Activated naive CD4-positive, alpha-beta T cell treated with anti-CD3 and anti-CD28 coated beads, Interleukin-2, amount 10 ng/mL, durations not matched to agents 7 days and 5 days (primary cell): ENCODE measurements at regions not wholly inside any gene's neighbourhood (a gene's known extent, or its start where the extent isn't known, plus 50 kb on each side); places are given as distances from the start of the nearest gene placed in this dataset.

Experiments
- CTCF ChIA-PET: fragments of 350-600 bp; sonication (Branson Sonifier 250); formaldehyde crosslinking; loops from one replicate; lab custom pipeline; 2021; ENCODE audit warnings: antibody characterized with exemption; lab: Charles Lee
- DNase-seq: peaks from one replicate; pipeline ENCODE4 v3.0.0-alpha.2; 2020
- H3K27ac Mint-ChIP-seq: one replicate; pipeline ENCODE4 v1.8.0; 2021; ENCODE audit warnings: mild to moderate bottlenecking, moderate library complexity, mixed read lengths
- H3K27me3 Mint-ChIP-seq: one replicate; pipeline ENCODE4 v1.8.0; 2021; ENCODE audit warnings: mild to moderate bottlenecking, mixed read lengths
- H3K36me3 Mint-ChIP-seq: one replicate; pipeline ENCODE4 v1.8.0; 2021; ENCODE audit warnings: mixed read lengths
- H3K4me1 Mint-ChIP-seq: one replicate; pipeline ENCODE4 v1.8.0; 2021; ENCODE audit warnings: mixed read lengths
- H3K4me3 Mint-ChIP-seq: one replicate; pipeline ENCODE4 v1.8.0; 2021; ENCODE audit warnings: mild to moderate bottlenecking, moderate library complexity, mixed read lengths
- H3K9me3 Mint-ChIP-seq: one replicate; pipeline ENCODE4 v1.8.0; 2021; ENCODE audit warnings: mixed read lengths

DNA sequence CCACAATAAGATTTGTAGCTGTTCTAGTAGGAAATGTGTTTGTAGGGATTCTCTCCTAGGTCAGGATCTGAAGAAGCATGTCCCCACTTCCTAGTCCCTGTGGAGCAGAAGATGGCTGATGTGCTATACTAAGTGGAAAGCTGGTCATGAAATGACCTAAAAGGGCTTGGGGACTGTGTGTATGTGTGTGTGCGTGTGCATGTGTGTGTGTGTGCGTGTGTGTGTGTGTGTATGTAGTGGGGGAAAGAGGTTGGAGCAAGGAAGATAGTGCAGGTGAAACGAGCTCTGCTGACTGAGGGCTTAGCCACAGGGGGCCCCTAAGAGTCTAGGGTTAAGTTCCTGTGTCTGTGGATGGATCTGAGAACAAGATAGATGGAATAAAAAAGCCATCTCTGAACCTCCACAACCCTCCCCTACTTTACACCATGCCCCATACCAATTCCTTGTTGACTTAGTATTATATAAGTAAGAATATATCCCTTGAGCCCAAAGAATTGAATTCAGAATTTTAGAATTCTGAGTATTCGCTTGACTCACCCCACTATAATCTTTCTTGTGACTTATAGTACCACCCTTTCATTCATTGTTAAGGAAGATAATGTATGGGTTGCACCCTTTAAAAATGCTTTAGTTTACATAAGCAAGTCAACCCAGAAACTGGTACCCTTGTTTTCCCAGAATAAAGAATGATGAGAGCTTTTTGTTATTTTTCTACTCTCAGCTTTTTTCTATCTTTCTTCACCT is 96.1 kb downstream of the RPL22L1 start:
- no peaks in the 10 kb centered on the region for H3K4me1 Mint-ChIP-seq

DNA sequence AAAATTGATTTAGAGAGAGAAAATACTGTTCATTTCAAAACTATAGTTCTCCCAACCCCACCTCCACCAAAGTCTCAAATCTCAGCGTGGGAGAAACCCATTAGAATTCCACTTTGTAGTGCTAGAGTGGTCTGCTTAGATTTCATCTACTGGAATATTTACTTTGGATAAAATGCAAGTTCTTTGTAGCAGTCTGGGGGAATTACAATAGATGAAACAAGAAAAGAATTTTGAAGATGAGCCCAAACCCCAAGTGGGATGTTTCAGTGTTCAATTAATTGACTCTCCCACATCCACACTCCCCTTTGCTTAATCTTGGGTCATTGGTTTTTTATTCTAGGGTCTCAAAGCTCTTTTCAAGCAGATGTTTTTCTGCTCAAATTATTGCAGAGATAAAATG is 97.8 kb downstream of the RPL22L1 start:
- H3K9me3 Mint-ChIP-seq: no peaks in the 10 kb centered on the region
- H3K27ac Mint-ChIP-seq: no peak overlapping the region
- no peak overlapping the region for H3K4me3 Mint-ChIP-seq
- DNase-seq: no peak
- H3K36me3 Mint-ChIP-seq: no peaks in the 10 kb centered on the region
- peaks cover 3% of the 10 kb centered on the region for H3K27me3 Mint-ChIP-seq
- CTCF ChIA-PET: no interaction called here
- no peaks in the 10 kb centered on the region for H3K4me1 Mint-ChIP-seq

More for the DNA sequence above, 96.1 kb downstream of the RPL22L1 start:
- Mint-ChIP-seq H3K9me3 (no peaks in the 10 kb centered on the region), H3K27ac (no peak overlapping the region), H3K4me3 (no peak overlapping the region), H3K36me3 (no peaks in the 10 kb centered on the region), H3K27me3 (peaks cover 3% of the 10 kb centered on the region)
- no peak for DNase-seq
- CTCF ChIA-PET: no interaction called here

DNA sequence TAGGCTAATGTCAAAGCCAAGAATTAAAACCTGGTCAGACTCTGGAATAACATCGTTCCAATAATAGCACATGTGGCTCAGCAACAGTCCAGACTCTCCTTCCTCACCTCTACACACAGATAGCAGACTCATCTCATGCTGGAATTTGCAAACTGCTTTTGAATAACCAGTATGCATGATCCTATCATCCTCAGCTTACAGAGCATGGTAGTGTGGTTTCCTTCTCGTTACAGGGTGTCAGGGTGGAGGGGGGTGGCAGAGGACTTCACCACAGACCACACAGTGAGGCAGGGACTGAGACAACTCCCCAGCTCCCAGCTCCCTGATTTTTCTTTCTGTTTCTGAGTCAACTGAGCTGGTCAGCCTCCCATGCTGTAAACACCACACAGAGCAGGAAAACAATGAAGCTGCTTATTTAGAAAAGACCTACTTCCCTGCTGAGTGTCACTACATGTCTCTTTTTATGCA is 101.6 kb downstream of the RPL22L1 start:
- CTCF ChIA-PET: interaction anchor here (1.2 kb wide), 1 partner anchor 44 kb away, joined by 5 read pairs; no protein-coding TSS in a partner anchor
- Mint-ChIP-seq H3K4me3 (no peak overlapping the region), H3K27ac (no peak overlapping the region), H3K9me3 (no peaks in the 10 kb centered on the region), H3K27me3 (no peaks in the 10 kb centered on the region), H3K4me1 (no peaks in the 10 kb centered on the region), H3K36me3 (no peaks in the 10 kb centered on the region)
- DNase-seq: no peak

DNA sequence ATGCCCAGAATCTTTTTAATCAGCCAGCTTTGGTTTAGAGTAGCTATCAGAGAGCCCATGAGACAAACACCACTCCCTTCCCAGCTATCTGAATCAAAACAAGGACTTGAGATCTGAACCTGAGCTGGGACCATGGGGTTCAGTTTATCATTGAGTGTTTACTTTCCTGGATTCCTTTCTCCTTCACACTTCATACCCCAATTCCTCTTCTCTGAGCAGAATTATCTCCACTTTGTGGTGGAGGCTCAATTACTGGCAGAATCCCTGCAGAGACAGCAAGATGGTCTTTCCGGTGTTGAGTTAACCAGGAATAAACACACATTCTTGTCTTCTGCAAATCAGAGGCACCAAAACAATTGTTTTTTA is 102.4 kb downstream of the RPL22L1 start:
- no peak for DNase-seq
- H3K36me3 Mint-ChIP-seq: no peaks in the 10 kb centered on the region
- H3K9me3 Mint-ChIP-seq: no peaks in the 10 kb centered on the region
- no peaks in the 10 kb centered on the region for H3K27me3 Mint-ChIP-seq
- H3K4me3 Mint-ChIP-seq: no peak overlapping the region
- no peak overlapping the region for H3K27ac Mint-ChIP-seq
- H3K4me1 Mint-ChIP-seq: no peaks in the 10 kb centered on the region
- CTCF ChIA-PET: no interaction called here

DNA sequence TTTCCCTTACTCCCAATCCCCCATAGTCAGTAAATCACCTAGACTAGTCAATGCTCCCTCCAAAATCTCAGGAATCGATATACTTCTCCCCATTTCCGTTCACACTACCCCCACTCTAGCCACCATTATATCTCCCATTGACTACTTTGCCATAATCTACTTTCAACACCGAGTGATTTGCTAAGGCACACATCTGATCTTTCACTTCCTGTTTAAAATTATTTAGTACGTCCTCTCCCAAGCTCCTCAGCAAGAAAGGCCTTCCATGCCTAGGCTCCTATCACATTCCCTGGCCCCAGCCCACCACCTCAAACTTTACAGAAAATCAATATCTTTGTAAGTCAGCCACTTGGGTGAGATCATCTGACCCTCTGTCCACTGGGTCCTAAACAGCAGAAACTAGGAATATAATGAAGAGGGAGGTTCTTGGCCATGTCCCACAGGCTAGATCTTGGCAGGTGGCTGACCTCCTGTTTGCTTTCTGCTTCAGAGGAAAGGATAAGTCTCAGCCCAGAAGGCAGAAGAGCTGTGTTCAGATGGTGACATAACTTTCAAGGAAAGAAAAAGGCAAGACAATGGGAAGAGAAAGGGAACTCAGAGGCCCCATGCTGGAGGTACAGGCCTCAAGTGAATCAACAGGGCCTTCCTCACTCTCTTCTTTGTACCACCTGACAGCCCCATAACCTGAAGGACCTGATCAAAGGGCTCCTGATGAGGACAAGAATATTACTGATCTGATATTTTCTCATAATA is 103.0 kb downstream of the RPL22L1 start:
- no peaks in the 10 kb centered on the region for H3K36me3 Mint-ChIP-seq
- no peak overlapping the region for H3K4me3 Mint-ChIP-seq
- DNase-seq: no peak
- H3K27me3 Mint-ChIP-seq: no peaks in the 10 kb centered on the region
- CTCF ChIA-PET: no interaction called here
- H3K9me3 Mint-ChIP-seq: no peaks in the 10 kb centered on the region
- no peak overlapping the region for H3K27ac Mint-ChIP-seq
- no peaks in the 10 kb centered on the region for H3K4me1 Mint-ChIP-seq

DNA sequence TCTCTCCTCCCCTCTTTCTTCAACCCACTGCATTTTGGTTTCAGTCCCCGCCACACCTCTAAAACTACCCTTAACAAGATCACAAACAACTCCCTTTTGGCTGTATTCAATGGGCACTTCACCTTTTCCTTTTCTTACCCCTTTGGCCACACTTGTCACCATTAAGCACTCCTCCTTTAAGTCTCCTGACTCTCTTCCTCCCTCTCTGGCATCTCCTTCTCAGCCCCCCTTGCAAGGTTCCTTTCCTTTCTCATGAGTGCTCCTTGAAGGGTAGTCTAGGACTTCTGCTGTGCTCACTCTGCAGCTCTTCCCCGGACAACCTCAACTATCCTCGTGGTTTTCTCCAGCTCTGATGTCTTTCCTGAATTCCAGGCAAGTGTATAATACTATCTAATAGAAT is 103.7 kb downstream of the RPL22L1 start:
- H3K36me3 Mint-ChIP-seq: no peaks in the 10 kb centered on the region
- no peak overlapping the region for H3K4me3 Mint-ChIP-seq
- no peak for DNase-seq
- CTCF ChIA-PET: no interaction called here
- H3K27ac Mint-ChIP-seq: no peak overlapping the region
- H3K27me3 Mint-ChIP-seq: no peaks in the 10 kb centered on the region
- H3K9me3 Mint-ChIP-seq: no peaks in the 10 kb centered on the region
- no peaks in the 10 kb centered on the region for H3K4me1 Mint-ChIP-seq

DNA sequence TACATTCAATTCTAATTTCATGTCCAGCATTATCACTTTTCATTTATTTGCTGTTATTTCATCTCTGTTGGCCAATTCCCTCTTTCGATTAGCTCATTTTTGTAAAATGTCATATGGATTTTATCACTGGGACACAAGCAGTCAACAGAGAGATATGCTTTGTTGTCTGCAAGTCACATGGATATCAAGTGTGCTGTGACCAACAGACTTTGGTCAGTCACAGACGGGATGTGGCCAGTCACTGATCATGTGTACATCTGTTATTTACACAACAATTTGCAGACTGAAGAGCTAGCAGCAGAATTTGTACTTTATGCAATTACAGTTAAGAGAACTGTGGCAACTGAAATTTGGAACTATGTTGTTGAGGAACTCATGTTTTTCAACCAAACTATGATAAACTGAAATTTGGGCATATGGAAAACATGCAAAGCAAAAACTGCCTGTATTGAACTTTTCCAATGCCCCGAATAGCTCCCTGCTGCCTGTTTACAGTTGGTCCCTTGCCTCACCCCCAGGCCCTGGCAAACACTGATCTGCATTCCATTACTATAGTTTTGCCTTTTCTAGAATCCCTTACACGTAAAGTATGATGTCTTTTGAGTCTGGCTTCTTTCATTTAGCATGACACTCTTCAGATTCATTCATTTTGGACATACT is 104.4 kb downstream of the RPL22L1 start:
- Mint-ChIP-seq H3K9me3 (no peaks in the 10 kb centered on the region), H3K4me1 (no peaks in the 10 kb centered on the region), H3K4me3 (no peak overlapping the region), H3K27me3 (no peaks in the 10 kb centered on the region), H3K27ac (no peak overlapping the region), H3K36me3 (no peaks in the 10 kb centered on the region)
- CTCF ChIA-PET: no interaction called here
- no peak for DNase-seq

DNA sequence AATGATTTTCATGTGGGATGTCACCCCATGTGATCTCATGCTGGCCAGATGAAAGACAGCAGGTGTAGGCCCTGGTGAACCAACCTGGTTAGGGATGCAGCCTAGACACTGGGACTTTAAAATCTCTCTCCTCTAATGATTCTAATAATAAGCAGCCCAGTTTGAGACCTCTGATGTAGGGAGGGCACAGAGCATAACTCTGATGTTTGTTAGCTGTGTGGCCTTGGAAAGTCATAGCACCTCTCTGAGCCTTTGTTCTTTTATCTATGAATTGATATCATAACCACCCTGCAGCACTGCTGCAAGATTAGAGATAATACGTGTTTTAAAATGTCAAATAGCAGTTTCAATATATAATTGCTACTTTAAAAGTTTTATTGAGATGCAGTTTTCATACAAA is 106.0 kb downstream of the RPL22L1 start:
- H3K27me3 Mint-ChIP-seq: no peaks in the 10 kb centered on the region
- no peak for DNase-seq
- no peak overlapping the region for H3K27ac Mint-ChIP-seq
- no peak overlapping the region for H3K4me3 Mint-ChIP-seq
- no peaks in the 10 kb centered on the region for H3K9me3 Mint-ChIP-seq
- no peaks in the 10 kb centered on the region for H3K36me3 Mint-ChIP-seq
- CTCF ChIA-PET: no interaction called here
- no peaks in the 10 kb centered on the region for H3K4me1 Mint-ChIP-seq

DNA sequence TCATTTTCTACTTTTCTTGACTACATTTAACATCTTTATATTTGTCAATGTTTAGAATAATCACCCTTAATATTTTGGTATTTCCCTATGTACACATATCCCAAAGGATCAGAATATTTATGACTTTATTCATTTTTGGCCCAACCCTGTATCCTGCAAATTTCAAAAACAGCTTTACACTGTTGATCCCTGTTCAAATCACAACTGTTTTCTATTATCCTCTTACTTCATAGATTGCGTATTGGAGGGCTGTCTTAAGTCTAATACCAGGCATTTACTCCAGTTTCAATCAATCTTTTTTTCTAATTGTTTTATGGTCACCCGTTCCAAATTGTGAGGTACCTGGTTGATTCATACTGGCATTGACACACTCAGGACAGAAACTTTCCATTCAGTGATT is 107.9 kb downstream of the RPL22L1 start:
- no peaks in the 10 kb centered on the region for H3K27me3 Mint-ChIP-seq
- H3K4me1 Mint-ChIP-seq: no peaks in the 10 kb centered on the region
- CTCF ChIA-PET: no interaction called here
- no peak overlapping the region for H3K4me3 Mint-ChIP-seq
- DNase-seq: no peak
- no peaks in the 10 kb centered on the region for H3K36me3 Mint-ChIP-seq
- H3K9me3 Mint-ChIP-seq: no peaks in the 10 kb centered on the region
- no peak overlapping the region for H3K27ac Mint-ChIP-seq

DNA sequence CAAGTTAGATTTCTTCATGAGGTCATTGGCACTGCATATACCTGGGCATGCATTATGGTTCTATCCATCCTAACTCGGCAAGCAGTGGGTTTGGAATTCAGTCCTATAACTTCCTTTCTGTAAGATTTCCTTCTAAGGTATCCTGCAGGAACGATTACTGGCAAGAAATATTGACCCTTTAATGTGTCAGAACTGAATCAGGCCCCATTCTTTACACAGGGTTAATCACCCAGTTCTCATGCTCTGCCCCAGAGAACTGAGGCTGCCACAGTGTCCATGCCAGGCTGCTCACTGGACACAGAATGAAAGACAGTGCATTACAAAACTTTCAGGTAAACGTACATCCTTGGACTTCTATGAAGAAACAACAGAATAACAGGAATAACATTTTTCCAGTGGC is 108.9 kb downstream of the RPL22L1 start:
- H3K4me1 Mint-ChIP-seq: no peaks in the 10 kb centered on the region
- no peak overlapping the region for H3K4me3 Mint-ChIP-seq
- no peak for DNase-seq
- no peaks in the 10 kb centered on the region for H3K36me3 Mint-ChIP-seq
- no peak overlapping the region for H3K27ac Mint-ChIP-seq
- no peaks in the 10 kb centered on the region for H3K9me3 Mint-ChIP-seq
- H3K27me3 Mint-ChIP-seq: no peaks in the 10 kb centered on the region
- CTCF ChIA-PET: no interaction called here

DNA sequence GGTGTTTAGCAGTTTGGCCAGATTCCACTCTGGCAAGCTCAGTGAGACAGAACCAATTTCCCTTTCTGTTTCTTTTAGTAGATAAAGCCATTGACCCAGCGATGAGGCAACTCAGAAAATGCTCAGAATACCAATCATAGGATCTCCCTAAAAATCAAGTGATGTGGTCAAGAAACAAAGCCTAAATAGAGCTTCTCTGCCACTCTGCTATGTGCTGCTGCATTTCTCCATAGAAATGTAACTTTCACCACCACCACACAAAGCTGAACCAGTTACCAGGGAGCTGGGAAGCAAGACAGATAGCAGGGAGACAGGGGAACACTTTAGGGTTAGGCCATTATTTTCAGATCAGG is 109.8 kb downstream of the RPL22L1 start:
- no peak overlapping the region for H3K27ac Mint-ChIP-seq
- H3K36me3 Mint-ChIP-seq: no peaks in the 10 kb centered on the region
- H3K4me3 Mint-ChIP-seq: no peak overlapping the region
- H3K4me1 Mint-ChIP-seq: no peaks in the 10 kb centered on the region
- no peaks in the 10 kb centered on the region for H3K27me3 Mint-ChIP-seq
- CTCF ChIA-PET: interaction anchor here (1.4 kb wide), 1 partner anchor 9 kb away, joined by 3 read pairs; no protein-coding TSS in a partner anchor
- no peak for DNase-seq
- H3K9me3 Mint-ChIP-seq: no peaks in the 10 kb centered on the region

DNA sequence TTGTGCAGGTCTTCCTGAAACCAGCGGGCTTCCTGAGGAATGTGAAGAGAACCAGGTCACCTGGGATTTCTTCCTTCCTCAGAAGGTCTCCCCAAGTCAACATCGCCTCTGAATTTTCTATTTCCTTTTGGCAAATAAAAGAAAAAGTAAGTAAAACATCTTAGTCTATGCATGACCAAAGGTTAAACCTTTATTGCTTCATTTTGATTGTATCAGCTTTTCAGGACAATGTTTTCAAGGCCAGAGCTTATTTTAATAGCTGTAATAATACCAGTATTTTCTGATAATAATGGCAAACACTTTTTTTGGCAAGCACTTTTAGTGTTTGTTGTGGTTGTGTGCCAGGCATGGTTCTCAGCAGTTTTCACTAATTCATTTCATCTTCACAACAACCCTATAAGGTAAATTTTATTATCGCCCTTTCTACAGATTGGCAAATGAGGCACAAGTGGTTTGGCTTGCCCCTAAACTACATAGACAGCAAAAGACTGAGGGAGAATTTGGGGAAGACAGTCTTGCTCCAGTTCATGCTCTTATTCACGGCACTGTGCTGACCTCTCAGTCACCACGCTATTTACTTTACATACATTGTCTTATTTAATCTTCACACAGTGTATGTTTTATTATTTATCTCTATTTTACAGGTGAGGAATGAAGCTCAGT is 110.4 kb downstream of the RPL22L1 start:
- no peak overlapping the region for H3K4me3 Mint-ChIP-seq
- DNase-seq: no peak
- no peaks in the 10 kb centered on the region for H3K36me3 Mint-ChIP-seq
- H3K27ac Mint-ChIP-seq: no peak overlapping the region
- H3K27me3 Mint-ChIP-seq: no peaks in the 10 kb centered on the region
- CTCF ChIA-PET: interaction anchor here (1.4 kb wide), 1 partner anchor 9 kb away, joined by 3 read pairs; no protein-coding TSS in a partner anchor
- no peaks in the 10 kb centered on the region for H3K4me1 Mint-ChIP-seq
- no peaks in the 10 kb centered on the region for H3K9me3 Mint-ChIP-seq

DNA sequence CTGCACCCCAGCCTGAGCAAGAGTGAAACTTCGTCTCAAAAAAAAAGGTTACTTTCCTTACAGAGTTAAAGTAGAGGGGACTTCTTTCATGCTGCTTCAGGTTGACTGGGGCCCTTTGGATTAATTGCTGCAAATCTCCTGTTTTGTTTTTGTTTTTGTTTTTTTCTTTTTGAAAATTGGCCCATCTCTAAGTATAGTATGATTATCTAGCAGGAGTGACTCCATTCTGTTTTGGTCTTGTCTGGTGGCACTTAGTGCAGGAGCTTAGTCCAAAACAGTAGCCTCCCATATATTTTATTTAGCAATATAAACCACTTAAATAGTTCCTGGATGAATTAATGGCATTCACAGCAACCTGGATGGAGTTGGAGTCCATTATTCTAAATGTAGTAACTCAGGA is 113.0 kb downstream of the RPL22L1 start:
- CTCF ChIA-PET: no interaction called here
- no peaks in the 10 kb centered on the region for H3K4me1 Mint-ChIP-seq
- no peak for DNase-seq
- H3K27ac Mint-ChIP-seq: no peak overlapping the region
- no peaks in the 10 kb centered on the region for H3K36me3 Mint-ChIP-seq
- H3K27me3 Mint-ChIP-seq: no peaks in the 10 kb centered on the region
- no peaks in the 10 kb centered on the region for H3K9me3 Mint-ChIP-seq
- no peak overlapping the region for H3K4me3 Mint-ChIP-seq

DNA sequence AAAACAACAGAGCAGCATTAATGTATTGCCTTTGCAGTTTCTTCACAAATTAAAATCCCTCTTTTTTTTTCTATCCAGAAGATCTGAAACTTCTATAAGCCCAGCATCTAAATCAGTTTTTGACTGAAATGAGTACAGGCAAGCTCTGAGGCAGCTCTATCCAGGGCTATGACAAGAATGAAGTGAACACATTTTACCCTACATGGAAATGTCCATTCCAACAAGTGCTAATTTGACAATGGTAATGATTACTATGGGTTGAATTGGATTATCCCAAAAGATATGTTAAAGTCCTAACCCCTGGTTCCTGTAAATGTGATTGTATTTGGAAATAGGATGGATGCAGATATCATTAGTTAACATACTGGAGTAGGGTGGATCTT is 115.7 kb downstream of the RPL22L1 start:
- Mint-ChIP-seq H3K4me3 (no peak overlapping the region), H3K27ac (no peak overlapping the region), H3K4me1 (no peaks in the 10 kb centered on the region), H3K36me3 (no peaks in the 10 kb centered on the region), H3K9me3 (no peaks in the 10 kb centered on the region), H3K27me3 (peaks cover 4% of the 10 kb centered on the region)
- DNase-seq: no peak
- CTCF ChIA-PET: no interaction called here
